ENCODE measurements at regions not wholly inside any gene's neighbourhood (a gene's known extent, or its start where the extent isn't known, plus 50 kb on each side); places are given as distances from the start of the nearest gene placed in this dataset.

DNA sequence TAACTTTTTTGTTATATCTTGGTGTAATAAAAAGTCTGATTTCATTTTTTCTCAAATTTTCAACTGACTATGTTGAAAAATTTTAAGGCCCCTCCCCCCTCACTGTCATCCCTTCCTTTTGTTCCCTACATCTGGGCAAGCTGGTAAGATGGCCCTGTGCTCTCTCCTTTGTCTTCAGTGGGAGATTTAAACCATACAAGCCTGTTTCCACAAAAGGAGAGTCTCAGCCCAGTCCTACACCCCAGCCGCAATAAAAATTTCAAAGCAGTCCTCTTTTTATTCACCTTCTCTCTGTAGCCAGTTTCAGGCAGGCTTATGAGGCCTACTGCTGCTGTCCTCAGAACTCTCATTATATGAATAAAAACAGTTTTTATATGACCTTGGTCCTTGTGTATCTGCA, 630.5 kb downstream of the CBLN2 start:
- ATAC-seq (no peak), DNase-seq (ENCODE audit: low spot score) (no peak), FAIRE-seq (no peak)
- BruUV-seq (replicated peaks), result no TSS peak
- TF ChIP-seq ZNF468 (CRISPR knock-in tag; IDR thresholded peaks at IDR 0.05) (no peak), NFIC (IDR thresholded peaks at IDR 0.05; ENCODE audit: low read length) (no peak), AFF4 (CRISPR knock-in tag; IDR thresholded peaks at IDR 0.05) (no peak), SNRNP70 (IDR thresholded peaks at IDR 0.05; ENCODE audit: low read depth, low read length) (no peak), DZIP1 (CRISPR knock-in tag; IDR thresholded peaks at IDR 0.05) (no peak), HOXA5 (CRISPR knock-in tag; IDR thresholded peaks at IDR 0.05) (no peak), TEAD2 (CRISPR knock-in tag; IDR thresholded peaks at IDR 0.05) (no peak), ZBTB42 (CRISPR knock-in tag; IDR thresholded peaks at IDR 0.05) (no peak), TBX3 (IDR thresholded peaks at IDR 0.05; ENCODE audit: borderline replicate concordance) (no peak), ZNF781 (CRISPR knock-in tag; IDR thresholded peaks at IDR 0.05; ENCODE audit: borderline replicate concordance, not compliant biosample characterization) (no peak), PAF1 (CRISPR knock-in tag; IDR thresholded peaks at IDR 0.05) (no peak)
- TF ChIP-seq, protein P1, sequence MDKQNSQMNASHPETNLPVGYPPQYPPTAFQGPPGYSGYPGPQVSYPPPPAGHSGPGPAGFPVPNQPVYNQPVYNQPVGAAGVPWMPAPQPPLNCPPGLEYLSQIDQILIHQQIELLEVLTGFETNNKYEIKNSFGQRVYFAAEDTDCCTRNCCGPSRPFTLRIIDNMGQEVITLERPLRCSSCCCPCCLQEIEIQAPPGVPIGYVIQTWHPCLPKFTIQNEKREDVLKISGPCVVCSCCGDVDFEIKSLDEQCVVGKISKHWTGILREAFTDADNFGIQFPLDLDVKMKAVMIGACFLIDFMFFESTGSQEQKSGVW (CRISPR knock-in tag; IDR thresholded peaks at IDR 0.05; ENCODE audit: borderline replicate concordance), result no peak
- TF ChIP-seq, protein P2, sequence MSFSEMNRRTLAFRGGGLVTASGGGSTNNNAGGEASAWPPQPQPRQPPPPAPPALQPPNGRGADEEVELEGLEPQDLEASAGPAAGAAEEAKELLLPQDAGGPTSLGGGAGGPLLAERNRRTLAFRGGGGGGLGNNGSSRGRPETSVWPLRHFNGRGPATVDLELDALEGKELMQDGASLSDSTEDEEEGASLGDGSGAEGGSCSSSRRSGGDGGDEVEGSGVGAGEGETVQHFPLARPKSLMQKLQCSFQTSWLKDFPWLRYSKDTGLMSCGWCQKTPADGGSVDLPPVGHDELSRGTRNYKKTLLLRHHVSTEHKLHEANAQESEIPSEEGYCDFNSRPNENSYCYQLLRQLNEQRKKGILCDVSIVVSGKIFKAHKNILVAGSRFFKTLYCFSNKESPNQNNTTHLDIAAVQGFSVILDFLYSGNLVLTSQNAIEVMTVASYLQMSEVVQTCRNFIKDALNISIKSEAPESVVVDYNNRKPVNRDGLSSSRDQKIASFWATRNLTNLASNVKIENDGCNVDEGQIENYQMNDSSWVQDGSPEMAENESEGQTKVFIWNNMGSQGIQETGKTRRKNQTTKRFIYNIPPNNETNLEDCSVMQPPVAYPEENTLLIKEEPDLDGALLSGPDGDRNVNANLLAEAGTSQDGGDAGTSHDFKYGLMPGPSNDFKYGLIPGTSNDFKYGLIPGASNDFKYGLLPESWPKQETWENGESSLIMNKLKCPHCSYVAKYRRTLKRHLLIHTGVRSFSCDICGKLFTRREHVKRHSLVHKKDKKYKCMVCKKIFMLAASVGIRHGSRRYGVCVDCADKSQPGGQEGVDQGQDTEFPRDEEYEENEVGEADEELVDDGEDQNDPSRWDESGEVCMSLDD (CRISPR knock-in tag; IDR thresholded peaks at IDR 0.05; ENCODE audit: borderline replicate concordance), result no peak
- Histone ChIP-seq H3K9ac (ENCODE audit: insufficient read depth, low read depth, low read length) (no peak overlapping the region), H4K20me1 (ENCODE audit: insufficient read depth, low read length) (no peaks in the 10 kb centered on the region), H3K36me3 (replicated peaks in 1 of 2; ENCODE audit: control insufficient read depth in 1 of 2, insufficient read depth in 2 of 2, low read length in 2 of 2) (no peaks in the 10 kb centered on the region), H2AFZ (ENCODE audit: low read length) (no peak overlapping the region), H3K27me3 (ENCODE audit: control insufficient read depth in 1 of 2, insufficient read depth in 2 of 2, low read length in 2 of 2) (no peaks in the 10 kb centered on the region), H3K27ac (ENCODE audit: extremely low read length, insufficient read depth, low read length) (no peak overlapping the region), H3K9me3 (ENCODE audit: low read length) (no peaks in the 10 kb centered on the region; the same call in 1 of the 2 replicates), H3K4me1 (ENCODE audit: insufficient read depth, low read length) (no peaks in the 10 kb centered on the region), H3K4me3 (replicated peaks in 1 of 3; ENCODE audit: insufficient read depth in 1 of 3, low read depth in 2 of 3, low read length in 3 of 3) (no peak overlapping the region), H3K4me2 (ENCODE audit: low read depth, low read length) (no peak overlapping the region), H3K79me2 (ENCODE audit: insufficient read depth, low read length) (no peaks in the 10 kb centered on the region)
- in situ Hi-C loops (cut with HindIII; ENCODE audit: extremely low pct_ligation_motif_present, low pct_unique_long_range_greater_than_20kb), result no loop called here
- intact Hi-C loops (cut with micrococcal nuclease; ENCODE audit: unreplicated experiment), result no loop called here
- ChIA-PET POLR2A (no interaction called here), CTCF (ENCODE audit: low intra/inter-chr PET ratio, low total read pairs) (no interaction called here)
- WGBS (ENCODE audit: low lambda C conversion rate), result 50% methylated on average over 1 of the region's 1 CpG

Measured in HepG2 (cell line).